GM18499 (cell line): ENCODE measurements at regions not wholly inside any gene's neighbourhood (a gene's known extent, or its start where the extent isn't known, plus 50 kb on each side); places are given as distances from the start of the nearest gene placed in this dataset.
A peak's percentile ranks its signal among the peaks of the same experiment; 100 is the strongest.
"Not testable (repeated sequence)": the region's sequence is repeated elsewhere in the genome, so short reads cannot be mapped to it uniquely, and the experiment has no call there.

Source experiments
- ATAC-seq: cut with Tn5 transposase; IDR thresholded peaks from one replicate; pipeline ENCODE4 v1.9.1; 2021; ENCODE audit warnings: moderate number of reproducible peaks; ENCODE audit not compliant: insufficient read depth, unreplicated experiment

DNA sequence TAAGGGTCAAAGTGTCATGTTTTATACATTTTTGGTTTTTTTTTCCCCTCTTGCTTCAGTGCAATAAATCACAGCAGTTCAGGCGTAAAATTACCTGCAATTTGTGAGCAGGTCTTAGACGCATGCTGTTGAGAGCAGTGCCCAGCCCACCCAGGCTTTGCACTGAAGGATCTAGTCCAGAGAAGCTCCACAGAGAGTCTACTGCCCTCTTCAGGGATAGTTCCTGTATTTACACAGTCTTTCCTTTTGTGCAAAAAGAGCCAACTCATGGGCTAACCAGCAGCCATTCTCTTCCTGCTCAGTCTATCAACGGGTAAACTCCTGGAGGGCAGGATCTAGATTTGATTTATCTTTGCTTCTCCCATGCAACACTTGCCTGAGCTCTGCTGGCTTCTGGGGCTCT, 82.2 kb upstream of the NAMPT start:
- no peak for ATAC-seq

DNA sequence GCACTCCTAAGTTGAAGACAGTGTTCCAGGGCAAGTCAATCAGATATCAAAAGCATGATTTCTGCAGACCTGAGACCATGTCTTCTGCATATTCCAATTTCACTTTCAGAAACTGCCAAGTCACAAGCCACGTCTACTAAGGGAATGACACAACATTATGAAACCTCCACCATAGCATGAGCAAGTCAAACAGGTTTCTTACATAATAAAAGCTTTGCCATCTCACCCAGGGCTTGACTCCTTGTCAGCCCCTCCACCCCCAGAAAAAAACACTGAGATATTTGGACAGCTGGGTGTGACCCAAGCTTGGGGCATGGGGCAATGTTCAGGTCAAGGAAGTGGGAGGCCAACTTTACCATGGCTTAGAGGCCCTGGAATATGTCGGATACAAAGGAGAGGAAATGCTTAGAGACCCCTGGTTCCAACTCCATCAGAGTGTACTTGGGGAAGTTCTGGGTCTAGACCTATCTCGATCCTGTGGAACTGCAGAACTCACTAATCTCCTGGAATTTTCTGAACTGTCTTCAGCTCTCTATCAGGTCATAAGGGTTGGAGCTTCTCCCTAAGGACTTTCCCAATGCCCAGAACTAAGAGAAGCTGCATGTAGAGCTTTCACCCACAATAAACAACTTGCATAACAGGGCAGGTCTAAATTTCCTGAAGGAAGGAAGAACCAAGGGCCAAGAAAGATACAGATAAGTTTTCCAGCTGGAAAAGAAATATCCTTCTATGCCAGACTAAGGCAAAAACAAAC, 80.6 kb upstream of the NAMPT start:
- peak; percentile 61 for ATAC-seq

DNA sequence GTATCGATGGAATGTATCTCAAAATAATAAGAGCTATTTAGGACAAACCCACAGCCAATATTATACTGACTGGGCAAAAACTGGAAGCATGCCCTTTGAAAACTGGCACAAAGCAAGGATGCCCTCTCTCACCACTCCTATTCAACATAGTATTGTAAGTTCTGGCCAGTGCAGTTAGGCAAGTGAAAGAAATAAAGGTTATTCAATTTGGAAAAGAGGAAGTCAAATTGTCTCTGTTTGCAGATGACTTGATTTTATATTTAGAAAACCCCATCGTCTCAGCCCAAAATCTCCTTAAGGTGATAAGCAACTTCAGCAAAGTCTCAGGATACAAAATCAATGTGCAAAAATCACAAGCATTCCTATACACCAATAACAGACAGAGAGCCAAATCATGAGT, 77.7 kb upstream of the NAMPT start:
- not testable (repeated sequence) for ATAC-seq

DNA sequence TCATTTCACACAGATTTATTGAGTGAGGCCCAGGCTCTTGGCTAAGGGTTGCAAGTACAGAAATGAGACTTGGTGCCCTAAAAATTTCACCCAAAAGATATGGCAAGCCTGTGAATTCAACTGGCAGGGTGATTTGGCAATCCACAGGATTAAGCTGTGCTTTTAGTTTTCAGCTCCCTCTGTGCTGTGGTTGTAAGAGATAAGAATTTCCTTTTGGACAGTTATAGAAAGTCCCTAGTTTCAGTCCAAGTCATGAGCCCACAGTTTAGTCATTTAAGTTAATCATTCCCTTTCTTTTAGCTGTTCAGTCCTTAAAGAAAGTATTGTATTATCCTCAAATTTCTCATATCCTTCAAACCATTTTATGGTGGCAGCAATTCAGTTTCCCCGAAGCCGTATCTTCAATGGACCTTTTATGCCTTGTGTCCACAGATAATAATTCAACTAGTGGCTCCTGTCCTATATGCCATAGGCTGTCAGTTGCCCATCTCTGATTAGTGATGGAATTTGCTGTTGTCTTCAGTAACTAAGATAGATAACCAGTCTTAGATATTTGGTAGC, 73.4 kb upstream of the NAMPT start:
- ATAC-seq, result no peak

DNA sequence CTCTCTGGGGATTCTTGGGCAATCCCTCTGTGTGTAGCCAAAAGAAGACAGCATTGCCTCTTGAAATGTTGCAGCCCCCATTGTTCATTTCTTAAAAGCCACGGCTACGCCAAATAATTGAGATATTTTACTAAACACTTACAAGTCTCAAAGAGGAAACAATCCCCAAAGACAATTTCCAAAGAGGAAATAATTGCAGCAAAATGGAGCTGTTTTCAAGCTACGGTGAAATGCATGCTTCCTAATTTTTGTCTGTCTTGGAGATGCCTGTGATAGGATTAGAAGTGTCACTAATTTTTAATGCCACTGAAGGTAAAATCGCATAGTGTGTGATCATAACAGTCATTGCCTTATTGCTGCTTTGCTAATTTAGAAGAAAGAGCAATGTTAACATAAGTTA, 72.9 kb upstream of the NAMPT start:
- no peak for ATAC-seq

DNA sequence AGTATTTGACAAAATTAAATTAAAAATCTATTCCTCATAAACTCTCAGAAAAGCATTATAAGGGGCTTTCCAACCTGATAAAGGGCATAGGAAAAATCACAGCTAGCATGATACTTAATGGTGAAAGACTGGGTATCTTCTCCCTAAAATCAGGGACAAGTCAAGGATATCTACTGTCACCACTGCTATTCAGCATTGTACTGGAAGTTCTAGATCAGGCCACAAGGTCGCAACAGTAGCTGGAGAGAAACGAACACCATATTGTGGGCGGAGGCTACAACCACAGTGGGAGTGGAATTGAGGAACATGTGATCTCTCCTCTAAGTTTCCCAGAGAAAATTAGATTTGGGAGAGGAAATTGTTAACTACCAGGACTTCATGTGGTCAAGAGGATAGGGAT, 70.0 kb upstream of the NAMPT start:
- ATAC-seq, result no peak

DNA sequence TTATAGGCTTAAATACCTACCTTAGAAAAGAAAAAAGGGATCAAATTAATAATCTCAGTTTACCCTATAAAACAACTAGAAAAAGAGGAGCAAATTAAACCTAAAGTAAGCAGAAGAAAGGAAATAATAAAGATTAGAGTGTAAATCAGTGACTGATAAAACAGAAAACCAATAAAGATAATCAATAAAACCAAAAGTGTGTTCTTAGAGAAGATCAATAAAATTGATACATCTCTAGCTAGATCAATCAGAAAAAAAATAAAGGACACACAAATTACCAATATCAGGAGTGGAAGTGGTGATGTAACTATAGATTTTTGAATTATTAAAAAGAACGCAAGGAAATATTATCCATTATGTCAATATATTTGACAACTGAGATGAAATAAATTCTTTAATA, 69.2 kb upstream of the NAMPT start:
- no peak for ATAC-seq

DNA sequence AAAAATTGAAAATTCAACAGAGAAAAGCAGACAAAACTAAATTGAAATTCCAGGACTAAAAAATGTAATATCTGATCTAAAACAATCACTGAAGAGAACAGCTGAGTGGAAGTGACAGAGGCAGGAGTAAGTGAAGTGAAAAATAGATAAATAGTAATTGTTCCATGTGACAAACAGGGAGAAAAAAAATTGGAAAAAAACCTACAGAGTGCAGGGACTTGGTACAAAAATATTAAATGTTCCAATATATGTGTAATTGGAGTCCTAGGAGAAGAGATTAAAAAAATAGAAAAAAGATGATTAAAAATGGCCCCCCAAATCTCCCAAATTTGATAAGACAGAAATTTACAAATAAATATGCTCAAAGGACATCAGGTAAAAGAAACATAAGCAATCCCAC, 63.4 kb upstream of the NAMPT start:
- no peak for ATAC-seq

DNA sequence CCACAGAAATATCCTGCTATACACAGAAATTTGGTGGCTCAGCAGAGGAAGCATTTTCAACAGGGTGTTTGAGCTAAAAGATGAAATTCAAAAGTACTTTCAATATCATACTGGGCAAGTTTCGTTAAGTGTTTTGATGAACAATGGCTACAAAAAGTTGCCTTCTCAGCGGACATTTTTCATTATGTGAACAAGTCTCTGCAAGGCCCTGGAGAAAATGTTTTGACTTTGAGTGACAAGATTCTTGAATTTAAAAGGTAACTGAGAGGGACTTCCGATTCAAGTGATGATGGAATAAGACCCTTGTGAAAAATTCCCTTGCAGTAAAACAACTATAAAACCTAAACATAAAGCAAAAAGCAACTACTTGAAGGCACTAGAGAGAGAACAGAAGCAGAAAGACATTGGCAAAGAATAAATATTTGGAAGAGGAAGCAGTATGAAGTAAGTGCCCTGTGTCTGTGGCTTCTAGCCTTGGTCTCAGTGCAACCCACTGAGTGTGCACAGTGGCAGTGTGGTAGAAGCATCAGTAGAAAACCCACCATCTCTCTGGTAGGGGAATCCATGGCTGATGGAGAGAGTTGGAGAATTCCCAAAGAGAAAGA, 62.5 kb upstream of the NAMPT start:
- ATAC-seq, result no peak

DNA sequence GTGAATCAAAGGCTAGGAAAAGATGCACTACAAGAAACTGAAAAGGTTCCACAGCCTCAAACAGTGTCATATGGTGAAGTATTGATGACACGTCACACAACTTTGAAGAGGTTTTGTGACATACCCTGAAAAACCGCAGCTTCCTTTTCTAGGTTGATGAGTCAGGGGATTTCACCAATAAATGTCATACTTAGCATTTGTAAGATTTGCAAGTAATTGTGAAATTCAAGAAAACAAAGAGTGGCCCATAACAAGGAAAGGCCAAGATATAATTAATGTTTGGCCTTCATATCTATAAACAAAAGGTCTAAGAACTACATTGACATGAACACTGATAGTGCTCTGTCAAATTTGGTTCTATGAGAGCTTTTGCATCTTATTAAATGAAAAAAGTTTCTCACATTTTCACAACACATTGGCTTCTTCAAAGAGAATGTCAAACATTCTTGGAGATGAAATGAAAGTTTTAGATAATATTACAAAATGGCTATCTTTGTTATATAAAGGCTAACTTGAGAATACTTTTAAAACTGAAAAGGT, 62.0 kb upstream of the NAMPT start:
- peak; percentile 88 for ATAC-seq

DNA sequence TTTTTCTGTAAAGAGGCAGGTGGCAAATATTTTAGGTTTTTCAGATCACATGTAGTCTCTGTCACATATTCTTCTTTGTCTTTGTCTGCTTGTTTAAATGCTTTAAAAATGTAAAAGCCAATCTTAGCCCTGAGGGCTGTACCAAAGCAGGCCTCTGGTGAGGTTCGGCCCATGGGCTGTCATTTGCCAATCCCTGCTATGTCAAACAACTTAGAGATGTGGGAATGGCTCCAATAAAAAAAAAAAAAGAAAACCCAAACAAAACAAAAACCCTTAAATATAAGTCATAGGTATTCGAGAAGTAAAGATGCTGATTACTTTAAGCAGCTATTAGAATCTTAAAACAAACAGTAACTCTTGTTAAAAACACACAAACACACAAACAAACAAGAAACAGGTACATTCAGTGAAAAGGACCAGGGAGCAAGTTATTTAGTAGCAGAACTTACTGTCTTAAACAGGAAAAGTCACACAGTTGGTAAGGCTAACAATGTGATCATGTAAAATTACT, 61.4 kb upstream of the NAMPT start:
- ATAC-seq, result no peak

DNA sequence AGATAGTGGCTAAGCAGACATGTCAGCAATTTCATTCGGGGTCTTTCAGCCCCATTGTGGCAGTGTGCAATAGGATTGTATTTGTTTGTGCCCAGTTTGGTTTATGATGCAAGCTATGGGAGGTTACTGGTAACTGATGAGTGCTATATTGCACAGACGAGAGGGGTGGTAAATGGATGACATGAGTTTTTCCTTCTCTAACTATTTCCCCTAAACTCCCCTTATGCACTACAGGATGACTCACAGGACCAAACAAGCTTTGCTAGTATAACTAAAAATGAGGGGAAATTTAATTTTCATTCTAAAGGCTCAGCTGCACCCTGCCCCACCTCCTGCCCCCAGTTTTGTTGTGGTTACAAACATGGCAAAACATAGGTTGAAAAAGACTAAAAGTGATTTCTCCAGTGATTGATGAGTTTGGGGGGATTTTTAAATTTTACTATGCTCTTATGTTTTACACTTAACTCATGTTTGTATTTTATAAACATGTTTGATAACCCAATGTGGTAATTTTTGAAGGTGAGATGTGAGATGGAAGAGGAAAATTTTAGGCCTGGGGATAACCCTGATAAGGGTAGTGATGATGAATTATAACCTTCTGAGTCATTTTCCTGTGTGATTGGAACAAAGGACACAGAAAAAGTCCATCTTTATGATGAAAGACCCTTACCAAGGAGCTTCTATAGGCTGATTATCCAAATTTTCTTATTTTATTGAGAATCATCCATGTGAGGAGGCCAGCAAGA, 60.8 kb upstream of the NAMPT start:
- no peak for ATAC-seq

DNA sequence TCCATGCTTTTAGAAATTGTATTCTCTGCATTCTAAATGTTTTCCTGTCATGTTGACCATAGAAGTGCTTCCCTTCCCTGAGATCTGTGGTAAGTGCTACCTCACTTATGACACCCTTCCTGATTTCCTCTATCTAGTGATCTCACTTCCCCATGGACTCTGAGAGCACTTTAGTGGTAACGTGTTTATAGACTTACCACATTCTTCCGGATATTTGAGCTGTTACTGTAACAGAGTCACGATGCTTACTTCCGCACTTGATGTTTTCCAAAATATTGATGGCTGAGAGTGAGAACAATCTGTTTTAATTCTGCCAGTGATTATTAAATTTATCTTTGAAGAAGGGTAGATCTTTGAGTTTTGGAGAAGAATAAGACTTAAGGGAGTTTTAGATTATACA, 60.1 kb upstream of the NAMPT start:
- no peak for ATAC-seq

DNA sequence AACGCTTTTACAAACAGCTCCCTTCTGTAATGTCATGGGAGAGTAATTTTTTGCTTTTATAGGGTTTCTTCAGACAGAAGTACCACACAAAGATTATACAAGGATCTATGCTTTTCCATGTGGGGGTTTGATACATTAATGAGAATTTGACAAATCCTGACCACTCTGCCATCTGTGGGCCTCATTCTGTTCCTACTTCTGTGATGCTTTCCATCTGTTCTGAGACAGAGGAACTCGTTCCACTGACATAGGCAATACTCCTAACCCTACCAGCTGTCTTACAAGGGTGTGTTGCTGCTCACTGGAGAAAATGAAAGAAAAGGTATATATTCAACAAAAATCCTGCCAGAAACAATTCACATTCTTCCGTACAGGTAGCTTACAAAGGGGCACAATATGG, 59.4 kb upstream of the NAMPT start:
- ATAC-seq, result no peak

DNA sequence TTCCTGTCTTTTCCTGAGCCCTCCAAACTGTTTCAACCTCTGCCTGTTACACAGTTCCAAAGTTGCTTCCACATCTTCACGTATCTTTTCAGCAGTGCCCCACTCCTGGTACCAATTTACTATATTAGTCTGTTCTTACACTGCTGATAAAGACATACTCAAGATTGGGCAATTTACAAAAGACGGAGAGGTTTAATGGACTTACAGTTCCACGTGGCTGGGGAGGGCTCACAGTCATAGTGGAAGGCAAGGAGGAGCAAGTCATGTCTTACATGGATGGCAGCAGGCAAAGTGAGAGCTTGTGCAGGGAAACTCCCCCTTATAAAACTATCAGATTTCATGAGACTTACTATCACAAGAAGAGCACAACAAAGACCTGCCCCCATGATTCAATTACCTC, 57.3 kb upstream of the NAMPT start:
- ATAC-seq, result not testable (repeated sequence)

DNA sequence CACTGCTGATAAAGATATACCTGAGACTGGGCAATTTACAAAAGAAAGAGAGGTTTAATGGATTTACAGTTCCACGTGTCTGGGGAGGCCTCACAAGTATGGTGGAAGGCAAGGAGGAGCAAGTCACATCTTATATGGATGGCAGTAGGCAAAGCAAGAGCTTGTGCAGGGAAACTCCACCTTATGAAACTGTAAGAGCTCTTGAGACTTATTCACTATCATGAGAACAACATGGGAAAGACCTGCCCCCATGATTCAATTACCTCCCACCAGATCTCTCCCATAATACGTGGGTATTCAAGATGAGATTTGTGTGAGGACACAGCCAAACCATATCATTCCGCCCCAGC, 55.4 kb upstream of the NAMPT start:
- ATAC-seq, result not testable (repeated sequence)

DNA sequence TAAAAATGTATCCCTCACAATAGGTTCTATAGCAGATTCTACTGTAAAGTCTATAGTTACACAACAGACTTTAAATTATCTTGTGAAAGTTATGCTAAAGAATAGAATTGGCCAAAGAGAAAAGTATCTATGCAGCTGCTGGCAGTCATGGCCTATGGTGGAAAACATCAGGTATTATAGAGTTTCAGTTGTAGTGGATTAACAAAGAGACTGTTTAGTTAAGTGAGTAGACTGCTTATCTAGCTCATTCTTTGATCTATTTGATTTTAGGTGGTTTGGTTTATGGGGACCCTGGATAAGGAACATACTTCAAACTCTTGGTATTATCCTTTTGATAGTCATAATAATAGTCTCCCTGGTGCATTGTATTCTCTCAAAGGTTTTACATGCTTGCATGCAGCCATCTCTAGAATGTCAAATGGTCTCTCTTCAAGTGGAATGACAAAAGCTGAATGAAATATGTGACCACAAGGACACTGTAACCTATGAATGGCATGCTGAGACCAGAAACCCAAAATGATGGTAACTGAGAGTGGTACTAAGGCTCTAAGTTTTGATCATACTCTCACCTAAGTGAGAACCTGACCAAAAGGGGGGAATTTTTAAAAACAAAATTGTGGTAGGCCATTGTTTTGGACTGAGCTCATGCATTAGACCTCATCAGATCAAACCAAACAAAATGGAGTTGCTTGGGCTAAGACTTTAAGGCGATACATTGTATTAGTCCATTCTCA, 54.9 kb upstream of the NAMPT start:
- no peak for ATAC-seq

DNA sequence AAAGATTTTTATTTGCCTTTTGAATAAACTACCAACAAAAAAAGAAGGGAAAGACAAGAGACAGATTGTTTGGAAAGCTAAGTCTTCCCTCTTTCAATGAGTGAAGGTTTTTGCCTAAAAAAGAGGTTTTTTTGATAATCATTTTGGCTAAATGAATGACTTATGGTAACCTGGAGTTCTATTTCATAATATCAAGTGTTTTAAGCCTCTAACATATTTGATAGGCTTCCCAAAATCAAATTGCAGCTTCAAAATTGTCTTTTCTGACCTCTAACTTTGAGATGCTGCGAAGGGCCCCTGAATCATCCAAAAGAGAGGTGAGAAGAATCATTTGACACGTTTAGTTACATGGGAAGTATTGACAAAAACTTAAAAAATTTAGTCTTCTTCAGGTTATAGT, 53.0 kb upstream of the NAMPT start:
- ATAC-seq, result no peak

DNA sequence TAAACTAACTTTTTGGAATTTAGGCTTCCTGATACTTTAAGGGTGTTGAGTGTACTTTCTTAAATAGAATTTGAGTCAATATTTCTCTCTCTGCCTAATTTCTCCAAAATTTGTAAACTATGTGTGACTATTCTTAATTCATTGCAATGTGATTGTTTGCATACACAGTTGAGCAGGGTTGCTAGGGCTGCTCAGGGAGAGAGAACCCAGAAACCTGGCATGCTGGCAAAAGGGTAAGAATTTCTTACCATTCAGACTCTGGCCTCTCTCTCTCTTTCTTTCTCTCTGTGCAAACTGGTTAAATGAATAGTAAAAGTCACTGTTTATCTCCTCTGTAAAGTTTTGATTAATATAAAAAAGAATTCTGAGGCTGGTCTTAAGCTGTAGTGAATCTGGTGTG, 51.0 kb upstream of the NAMPT start:
- ATAC-seq, result no peak
